SU-DHL-6 (cell line): ENCODE measurements at regions not wholly inside any gene's neighbourhood (a gene's known extent, or its start where the extent isn't known, plus 50 kb on each side); places are given as distances from the start of the nearest gene placed in this dataset.

Source experiments
- EZH2phosphoT487 ChIP-seq: fragments of 200-600 bp; sonication (generic), shearing (Covaris generic); conservative IDR thresholded peaks from 2 replicates; pipeline ENCODE4 v1.6.1; 2018; ENCODE audit warnings: mild to moderate bottlenecking, antibody characterized with exemption, low read length, moderate library complexity, mixed read lengths
- TF ChIP-seq, protein P1 (sequence below): fragments of 200-600 bp; sonication (generic); IDR thresholded peaks from one replicate; pipeline ENCODE4 v1.5.1; 2017; ENCODE audit warnings: antibody characterized with exemption, mild to moderate bottlenecking, low read length, moderate library complexity; ENCODE audit not compliant: insufficient read depth, poor library complexity, severe bottlenecking

DNA sequence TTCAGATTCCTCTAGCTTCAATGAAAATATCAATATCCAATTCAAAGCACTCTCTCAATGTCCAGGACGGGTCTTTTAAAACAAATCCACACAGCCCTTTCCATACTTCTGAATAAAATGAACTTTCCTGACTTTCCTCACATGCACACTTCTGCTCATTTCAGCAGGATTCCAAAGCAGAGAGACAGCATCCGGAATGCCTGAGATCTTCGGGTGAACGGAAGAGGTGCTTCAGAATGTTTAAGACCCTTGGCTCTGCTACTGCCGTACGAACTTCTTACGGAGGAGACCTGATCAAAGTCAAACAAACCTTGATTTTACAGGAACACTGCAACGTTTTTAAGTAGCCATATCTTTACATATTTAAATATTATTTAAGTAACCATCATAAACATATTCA lies 245.7 kb downstream of the PTBP2 start:
- TF ChIP-seq, protein P1, sequence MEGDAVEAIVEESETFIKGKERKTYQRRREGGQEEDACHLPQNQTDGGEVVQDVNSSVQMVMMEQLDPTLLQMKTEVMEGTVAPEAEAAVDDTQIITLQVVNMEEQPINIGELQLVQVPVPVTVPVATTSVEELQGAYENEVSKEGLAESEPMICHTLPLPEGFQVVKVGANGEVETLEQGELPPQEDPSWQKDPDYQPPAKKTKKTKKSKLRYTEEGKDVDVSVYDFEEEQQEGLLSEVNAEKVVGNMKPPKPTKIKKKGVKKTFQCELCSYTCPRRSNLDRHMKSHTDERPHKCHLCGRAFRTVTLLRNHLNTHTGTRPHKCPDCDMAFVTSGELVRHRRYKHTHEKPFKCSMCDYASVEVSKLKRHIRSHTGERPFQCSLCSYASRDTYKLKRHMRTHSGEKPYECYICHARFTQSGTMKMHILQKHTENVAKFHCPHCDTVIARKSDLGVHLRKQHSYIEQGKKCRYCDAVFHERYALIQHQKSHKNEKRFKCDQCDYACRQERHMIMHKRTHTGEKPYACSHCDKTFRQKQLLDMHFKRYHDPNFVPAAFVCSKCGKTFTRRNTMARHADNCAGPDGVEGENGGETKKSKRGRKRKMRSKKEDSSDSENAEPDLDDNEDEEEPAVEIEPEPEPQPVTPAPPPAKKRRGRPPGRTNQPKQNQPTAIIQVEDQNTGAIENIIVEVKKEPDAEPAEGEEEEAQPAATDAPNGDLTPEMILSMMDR = no peak
- TF ChIP-seq EZH2phosphoT487 = no peak
